ENCODE measurements at regions not wholly inside any gene's neighbourhood (a gene's known extent, or its start where the extent isn't known, plus 50 kb on each side); places are given as distances from the start of the nearest gene placed in this dataset.

- TF ChIP-seq USF2 (IDR thresholded peaks at IDR 0.05; ENCODE audit: low read depth, low read length) = no peak
- no peak for TF ChIP-seq USF2 (CRISPR knock-in tag; IDR thresholded peaks at IDR 0.05; ENCODE audit: borderline replicate concordance)
- no peak for TF ChIP-seq CTCF (CRISPR knock-in tag; IDR thresholded peaks at IDR 0.05)
- TF ChIP-seq POLR2AphosphoS5 (IDR thresholded peaks at IDR 0.05; ENCODE audit: low read depth, low read length) = no peak
- no peak for TF ChIP-seq HCFC1 (IDR thresholded peaks at IDR 0.05; ENCODE audit: low read depth, low read length)
- TF ChIP-seq ZNF18 (CRISPR knock-in tag; IDR thresholded peaks at IDR 0.05; ENCODE audit: insufficient replicate concordance) = no peak
Measured at GRCh38 chr13:58376349-58376748, 744.8 kb downstream of the PCDH17 start.

All from HepG2 (cell line).